Islet precursor cell (in vitro differentiated cells): ENCODE measurements at regions not wholly inside any gene's neighbourhood (a gene's known extent, or its start where the extent isn't known, plus 50 kb on each side); places are given as distances from the start of the nearest gene placed in this dataset.
A peak's percentile ranks its signal among the peaks of the same experiment; 100 is the strongest.

Source experiments
- DNase-seq: peaks from one replicate; pipeline ENCODE4 v3.0.0-alpha.2; 2018

DNA sequence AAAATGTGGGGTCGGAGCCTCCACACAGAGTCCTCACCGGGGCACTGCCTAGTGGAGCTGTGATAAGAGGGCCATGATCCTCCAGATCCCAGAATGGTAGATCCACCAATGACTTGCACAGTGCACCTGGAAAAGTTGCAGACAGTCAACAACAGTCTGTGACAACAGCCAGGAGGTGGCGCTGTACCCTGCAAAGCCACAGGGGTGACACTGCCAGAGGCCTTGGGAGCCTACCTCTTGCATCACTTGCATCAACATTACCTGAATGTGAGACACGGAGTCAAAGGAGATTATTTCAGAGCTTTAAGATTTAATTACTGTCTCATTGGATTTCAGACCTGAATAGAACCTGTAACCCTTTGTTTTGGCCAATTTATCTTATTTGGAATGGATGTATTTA, 614.1 kb upstream of the CDH9 start:
- no peak for DNase-seq

DNA sequence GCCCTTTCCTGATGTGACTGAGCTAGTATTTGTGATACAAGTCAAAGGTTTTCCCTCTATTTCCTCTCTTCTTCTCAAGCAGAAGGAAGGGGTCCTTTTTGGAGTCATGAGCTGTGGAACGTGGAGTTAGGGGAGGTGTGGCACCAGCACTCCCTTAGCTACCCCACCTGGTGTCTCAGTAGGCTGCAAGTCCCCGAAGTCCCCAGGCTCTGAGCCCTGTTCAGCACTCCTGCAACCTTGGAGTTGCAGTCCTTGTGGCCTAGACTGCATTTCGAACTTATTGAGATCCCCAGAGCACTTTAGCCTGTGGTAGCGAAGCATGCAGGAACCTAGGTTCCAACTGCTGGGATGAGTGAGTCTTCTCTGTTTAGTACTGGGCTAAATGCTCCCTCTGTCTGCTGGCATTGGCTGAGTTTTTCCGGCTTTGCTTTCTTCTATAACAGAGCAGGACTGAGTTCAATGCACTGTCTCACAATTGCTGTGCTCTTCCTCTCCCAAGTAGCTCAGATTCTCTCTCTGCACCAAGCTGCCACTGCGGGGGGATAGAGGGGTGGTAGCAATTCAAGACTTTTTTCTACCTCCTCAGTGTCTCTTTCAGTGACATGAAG, 600.7 kb upstream of the CDH9 start:
- DNase-seq, result no peak

GRCh38 chr5:27619982-27620381, 581.6 kb upstream of the CDH9 start:
- DNase-seq, result no peak

DNA sequence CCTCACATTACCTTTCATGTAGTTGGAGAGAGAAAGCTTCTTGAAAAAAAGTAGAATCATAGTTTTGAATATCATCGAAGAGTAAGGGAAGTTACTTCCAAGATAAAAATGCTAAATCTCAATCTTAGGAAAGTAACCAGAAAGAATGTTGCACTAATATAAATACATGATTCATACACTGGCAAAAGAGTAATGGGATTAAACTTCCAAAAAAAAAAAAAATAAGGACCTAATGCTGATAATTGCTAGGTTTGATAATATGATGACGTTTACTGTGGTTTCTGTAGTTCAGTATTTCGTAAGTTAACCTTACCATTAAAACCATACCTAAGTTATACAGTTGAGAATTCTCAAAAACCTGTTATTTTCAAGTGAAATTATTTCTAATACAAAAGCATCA, 573.8 kb upstream of the CDH9 start:
- DNase-seq, result no peak

DNA sequence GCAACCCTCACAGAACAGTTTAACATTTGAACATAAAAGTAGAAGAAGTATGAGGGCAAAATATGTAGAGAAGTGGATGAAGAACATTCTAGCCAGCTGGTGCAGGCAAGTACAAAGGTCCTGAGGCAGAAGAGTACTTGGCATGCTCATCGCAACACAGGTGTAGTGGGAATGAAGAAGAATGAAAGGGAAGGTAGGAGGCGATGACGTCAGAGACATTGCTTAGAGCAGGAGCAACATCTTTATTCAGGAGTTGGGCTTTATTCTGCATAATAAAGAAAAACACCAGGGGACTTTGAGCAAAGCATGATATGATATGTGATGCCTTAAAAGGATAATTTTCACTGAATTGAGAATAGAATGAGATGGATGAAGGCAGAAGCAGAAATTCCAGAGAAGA, 570.6 kb upstream of the CDH9 start:
- no peak for DNase-seq

DNA sequence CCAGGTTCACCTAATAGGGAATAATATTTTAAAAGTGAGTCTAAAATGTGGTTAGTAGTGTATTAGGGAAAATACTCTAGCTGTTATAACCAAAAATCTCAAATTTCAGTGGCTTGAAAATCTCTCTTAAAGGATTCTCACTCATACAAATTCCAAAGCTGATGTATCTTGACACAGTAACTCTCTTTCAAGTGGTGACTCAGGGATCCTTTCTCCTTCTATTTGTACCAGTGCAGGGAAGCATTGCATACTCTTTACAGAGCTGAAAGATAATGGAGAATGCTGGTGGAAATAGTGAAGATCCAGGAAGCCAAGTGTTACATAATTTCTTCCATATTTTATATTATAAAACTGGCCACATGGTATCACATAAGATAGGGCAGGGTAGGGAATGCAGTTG, 560.2 kb upstream of the CDH9 start:
- no peak for DNase-seq

DNA sequence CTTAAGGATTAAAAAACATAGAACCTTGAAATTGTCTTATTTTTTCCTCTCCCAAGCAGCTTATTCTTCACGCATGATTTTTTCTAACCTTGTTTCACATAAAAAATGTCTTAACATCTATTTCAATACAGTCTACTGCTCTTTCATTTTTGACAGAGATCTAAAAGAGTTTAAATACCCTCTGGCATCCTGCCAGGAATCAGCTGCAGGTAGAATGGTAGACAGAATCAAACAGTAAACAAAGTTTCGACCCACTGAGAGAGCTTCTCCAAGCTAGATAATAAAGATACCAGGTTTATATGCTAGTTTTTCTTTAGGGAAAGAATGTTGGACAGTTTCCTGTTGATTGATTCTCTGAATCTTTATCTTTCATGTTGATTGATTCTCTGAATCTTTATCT, 555.8 kb upstream of the CDH9 start:
- no peak for DNase-seq

- peak; percentile 46 for DNase-seq
Measured at GRCh38 chr5:27592231-27592630, 553.8 kb upstream of the CDH9 start.

DNA sequence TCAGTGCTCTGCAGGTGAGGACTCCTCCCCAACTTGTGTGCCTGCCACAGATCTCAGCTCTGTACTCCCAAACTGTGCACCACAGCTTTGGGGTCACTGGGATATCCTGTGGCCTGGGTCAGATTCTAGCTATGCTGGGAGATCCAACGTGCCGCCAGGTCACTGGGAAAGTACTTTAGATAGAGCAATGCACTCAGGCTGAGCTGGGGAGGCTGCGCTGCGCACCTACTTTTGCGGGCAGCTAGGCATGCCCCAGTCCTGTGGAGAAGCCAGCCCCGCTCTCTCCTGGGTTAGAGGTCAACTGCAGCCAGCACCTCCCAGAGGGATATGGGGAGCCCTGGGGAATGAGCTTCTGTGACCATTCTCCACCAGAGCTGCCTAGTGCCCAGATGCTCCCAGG, 552.1 kb upstream of the CDH9 start:
- peak; percentile 42 for DNase-seq

DNA sequence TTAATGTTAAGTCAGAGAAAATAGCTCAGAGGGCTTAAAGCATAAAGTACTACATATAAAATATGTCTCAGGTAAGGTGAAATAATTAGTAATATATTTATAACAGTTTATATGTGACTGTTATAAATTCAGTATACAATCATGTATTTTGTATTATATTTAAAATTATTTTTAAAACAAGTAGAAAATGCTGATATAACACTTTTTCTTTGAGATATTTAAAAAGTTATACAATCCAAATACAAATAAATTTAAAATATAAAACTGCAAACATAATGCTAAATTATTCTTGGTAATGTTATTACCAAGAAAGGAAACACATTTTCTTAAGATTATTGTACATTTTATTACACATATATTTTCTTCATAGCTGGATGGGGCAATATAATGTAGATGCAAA, 539.9 kb upstream of the CDH9 start:
- DNase-seq, result no peak

DNA sequence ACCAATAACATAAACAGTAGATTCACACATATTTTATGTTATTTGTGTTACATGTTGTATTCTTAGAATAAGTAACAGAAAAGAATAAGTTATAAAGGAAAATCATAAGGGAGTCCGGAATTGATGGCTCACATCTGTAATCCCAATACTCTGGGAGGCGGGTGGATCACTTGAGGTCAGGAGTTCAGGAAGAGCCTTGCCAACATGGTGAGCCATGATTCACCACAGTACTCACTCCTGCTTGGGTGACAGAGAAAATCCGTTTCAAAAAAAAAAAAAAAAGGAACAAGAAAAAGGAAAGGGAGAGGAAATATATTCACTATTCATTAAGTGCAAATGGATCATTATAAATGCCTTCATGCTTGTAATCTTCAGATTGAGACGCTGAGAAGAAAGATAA, 533.3 kb upstream of the CDH9 start:
- no peak for DNase-seq

- no peak for DNase-seq
Measured at GRCh38 chr5:27568811-27569210, 530.4 kb upstream of the CDH9 start.

GRCh38 chr5:27561408-27561807, 523.0 kb upstream of the CDH9 start:
- DNase-seq, result no peak

- no peak for DNase-seq
Measured at GRCh38 chr5:27548484-27548883, 510.1 kb upstream of the CDH9 start.

DNA sequence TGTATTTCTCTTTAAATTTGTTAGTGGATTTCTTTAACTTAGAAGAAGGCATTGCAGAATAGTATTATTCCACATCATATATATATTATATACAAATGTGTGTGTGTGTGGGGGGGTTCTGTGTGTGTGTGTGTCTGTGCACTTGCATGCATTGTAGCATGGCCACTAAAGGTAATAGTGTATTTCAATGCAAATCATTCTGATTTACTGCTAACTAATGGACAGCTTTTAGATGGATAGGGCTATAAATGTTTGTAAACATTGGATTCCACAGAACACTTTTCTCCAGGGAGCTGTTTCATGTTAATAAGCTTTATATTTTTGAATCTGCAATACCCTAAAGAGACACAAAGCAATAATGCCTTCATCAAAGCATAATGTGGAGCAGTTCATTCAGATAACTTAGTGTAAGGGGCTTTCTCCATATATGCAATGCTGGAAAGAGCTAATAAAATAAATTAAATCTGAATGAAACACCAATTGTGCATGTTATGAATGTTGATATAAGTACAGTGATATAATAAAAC, 496.7 kb upstream of the CDH9 start:
- DNase-seq, result no peak

DNA sequence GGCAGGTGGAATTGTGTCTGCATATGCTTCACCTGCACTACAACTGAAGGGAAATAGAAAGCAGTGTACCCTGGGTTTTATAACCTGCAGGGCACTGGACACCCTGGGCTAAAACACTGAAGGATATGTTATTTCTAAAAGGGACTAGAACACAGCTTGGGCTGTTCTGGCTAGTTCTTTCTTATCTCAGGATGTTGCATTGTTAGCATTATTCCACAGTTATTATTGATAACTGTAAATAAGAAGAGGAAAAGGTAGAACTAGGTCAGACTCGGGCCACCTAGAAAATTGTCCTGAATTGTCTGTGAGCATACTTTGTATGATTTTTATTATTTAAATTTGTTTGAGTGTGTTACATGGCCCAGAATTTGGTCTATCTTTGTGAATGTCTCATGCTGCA, 493.9 kb upstream of the CDH9 start:
- no peak for DNase-seq

- DNase-seq, result no peak
Measured at GRCh38 chr5:27524515-27524914, 486.1 kb upstream of the CDH9 start.

DNA sequence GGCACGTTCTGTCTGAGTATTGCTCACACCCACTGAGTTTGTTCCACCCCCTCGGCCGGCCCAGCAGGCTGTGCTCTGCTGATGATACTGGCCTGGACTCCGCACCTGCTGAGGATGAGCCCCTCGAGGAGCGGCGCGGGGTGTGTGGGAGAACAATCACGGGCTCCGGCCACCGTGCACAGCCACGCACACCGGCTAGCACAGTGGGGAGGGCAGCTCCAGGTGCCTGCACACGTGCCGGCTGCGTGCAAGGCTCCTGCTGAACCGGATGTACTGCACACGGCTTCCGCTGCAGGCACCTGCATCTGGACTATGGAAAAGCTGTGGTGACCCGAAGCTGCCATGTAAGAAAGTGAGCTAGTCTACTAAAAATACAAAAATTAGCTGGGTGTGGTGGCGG, 485.2 kb upstream of the CDH9 start:
- DNase-seq, result no peak

DNA sequence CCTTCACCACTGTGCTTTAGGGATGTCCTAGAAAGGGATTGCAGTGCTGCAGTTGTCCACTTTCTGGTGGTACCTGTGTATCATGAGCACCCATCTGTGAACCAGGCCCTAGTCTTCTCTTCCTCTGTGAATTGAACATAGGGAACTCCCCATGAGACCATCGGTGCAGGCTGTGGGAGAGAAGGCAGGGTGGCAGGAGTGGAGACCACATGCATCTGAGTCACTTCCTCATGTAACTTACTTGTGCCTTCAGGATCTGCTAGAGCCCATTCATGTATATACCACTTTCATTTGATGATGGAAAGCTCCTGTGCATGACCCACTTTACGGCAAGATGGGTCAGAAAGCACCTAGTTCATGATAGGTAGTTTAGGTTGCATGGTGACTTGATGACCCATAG, 478.1 kb upstream of the CDH9 start:
- DNase-seq, result no peak

DNA sequence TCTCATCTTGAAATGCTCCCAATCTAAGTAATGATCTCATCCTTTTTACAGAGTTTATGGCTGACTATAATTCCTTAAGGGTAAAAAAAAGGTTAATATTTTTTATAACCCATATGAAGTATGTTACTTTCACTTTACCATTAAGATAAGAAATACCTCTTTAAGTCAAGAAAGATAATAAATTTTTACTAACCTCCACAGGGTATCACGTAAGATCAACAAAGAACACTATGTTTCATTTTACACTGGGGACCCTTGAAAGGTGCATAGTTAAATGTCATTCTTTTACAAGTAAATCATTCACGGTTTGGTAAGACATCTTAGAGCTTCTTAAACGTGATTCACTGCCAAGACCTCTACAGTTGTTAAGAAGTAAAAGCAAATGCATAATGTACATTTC, 472.7 kb upstream of the CDH9 start:
- DNase-seq, result no peak

GRCh38 chr5:27503813-27504212, 465.4 kb upstream of the CDH9 start:
- no peak for DNase-seq

GRCh38 chr5:27502236-27502635, 463.9 kb upstream of the CDH9 start:
- no peak for DNase-seq

- DNase-seq, result no peak
Measured at GRCh38 chr5:27497491-27497890, 459.1 kb upstream of the CDH9 start.

DNA sequence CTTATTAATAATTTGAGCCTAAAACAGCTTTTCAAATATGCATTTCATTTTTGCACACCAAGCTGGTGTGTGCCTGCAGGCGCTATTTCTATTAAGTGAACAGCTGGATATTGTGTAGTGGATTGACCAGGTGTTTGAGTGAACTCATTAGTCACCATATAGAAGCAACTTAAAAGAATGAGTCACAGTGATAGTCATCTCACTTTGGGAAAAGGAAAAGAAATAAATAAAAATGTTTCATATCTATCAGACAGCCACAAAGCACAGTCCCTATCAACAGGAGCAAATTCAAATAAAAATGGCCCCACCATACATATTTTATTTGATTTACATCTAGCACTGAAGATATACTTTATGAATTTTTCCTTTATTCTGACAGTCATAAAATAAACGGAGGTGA, 456.5 kb upstream of the CDH9 start:
- DNase-seq, result no peak

GRCh38 chr5:27491746-27492439, 453.5 kb upstream of the CDH9 start:
- DNase-seq, result no peak
